ENCODE measurements at regions not wholly inside any gene's neighbourhood (a gene's known extent, or its start where the extent isn't known, plus 50 kb on each side); places are given as distances from the start of the nearest gene placed in this dataset.

DNA sequence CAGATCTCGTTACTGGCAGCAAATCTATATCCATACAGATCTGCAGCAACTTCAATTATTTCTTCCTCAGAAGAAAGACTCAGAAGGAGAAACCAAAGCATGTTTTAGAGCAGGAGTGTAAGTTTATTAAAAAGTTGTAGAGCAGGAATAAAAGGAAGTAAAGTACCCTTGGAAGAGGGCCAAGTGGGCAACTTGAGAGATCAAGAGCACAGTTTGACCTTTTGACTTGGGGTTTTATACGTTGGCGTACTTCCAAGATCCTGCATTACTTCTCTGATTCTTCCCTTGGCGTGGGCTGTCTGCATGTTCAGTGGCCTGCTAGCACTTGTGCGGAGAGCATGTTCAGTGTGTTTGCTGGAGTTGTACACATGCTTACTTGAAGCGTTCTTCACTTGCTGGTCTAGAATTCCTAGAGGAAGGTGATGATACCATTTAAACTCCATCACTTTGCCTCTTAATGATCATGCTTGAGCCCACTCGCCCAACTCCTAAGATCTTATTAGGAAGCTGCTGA lies 1114.7 kb upstream of the PABPC4L start:
- no peak for DNase-seq

DNA sequence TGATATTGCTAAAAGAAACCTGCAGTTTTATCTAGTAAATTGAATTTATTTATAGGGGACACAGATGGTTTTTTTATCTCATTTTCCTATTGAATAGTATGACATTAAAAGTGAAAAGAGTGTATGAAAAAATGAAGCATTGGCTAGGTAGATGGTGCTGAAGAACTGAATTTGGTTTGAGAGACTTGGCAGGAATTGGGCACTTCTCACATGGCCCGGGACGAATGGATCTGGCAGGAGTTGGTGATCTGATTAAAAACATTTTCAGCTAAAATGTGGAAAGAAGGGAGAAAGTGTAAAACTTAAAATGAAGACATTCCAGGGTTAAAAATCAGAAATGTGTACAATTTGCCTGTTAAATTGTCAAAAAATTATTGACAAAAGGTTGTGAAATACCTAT lies 1088.5 kb upstream of the PABPC4L start:
- no peak for DNase-seq

DNA sequence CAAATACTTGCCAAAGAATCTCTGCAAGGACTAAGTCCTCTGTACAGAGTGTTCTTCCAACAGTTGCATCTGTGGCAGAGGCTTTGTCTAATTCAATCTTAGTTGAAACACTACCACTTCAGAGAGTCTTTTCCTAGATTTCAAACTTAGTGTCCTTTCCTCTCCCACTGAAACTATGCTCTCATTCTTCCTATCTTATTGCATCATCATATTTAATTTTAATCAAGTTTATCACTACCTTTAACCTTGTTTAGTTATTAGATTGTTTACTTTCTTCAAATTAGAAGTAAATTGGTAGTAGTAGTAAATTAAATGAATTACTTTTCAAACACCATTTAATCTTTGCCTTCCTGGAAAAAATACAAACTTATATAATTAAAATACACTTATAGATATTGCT lies 1082.3 kb upstream of the PABPC4L start:
- no peak for DNase-seq

DNA sequence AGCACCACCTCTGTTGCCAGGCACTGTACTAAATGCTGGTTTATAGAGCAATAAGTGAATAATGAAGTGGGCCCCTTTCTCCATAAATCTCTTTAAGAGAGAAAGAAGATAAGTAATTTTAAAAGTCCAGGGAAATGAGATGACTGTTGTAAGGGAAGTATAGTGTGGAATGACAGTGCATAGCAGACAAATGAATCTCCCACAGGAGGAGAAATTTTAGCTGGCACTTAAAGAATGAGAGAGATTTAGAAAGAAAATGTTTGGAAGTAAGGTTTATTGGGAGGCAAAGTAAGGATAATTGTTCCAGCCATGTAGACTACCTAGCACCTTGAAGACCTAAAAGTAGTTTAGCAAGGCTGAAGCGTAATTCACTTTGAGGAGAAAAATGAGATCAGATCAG lies 1081.1 kb upstream of the PABPC4L start:
- DNase-seq, result no peak

DNA sequence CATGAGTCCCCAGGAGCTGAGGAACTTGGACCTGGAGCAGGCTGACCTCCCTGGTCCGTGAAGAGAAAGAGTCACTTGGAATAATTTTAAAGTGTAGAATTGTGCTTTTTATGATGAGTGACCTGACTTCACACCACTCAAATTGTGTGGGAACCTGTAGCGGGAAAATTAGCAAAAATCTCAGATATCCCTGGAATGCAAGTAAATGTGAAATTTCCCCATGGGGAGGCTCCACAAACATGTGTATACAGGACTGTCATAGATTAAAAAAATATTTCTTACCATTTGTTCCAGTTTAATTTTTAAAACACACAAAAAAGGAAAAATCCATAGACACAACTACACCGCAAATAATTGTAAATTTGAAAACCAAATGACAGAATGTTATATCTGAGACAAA lies 1079.6 kb upstream of the PABPC4L start:
- DNase-seq, result no peak

DNA sequence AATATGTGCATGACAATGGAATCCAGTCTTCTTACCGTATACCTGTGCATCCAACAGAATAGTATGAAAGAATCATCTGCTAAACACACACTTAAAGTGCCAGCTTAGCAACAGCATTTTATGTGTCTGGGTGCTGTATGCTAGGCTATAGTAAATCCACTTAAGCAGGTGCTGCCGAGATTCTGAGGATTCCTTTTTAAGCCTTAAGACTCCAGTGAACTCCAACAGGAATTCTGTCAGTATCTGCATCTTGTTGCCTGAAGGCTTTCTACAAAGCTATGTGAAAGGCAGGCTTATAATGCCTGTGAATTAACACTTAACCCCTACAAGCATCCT lies 1076.4 kb upstream of the PABPC4L start:
- no peak for DNase-seq

DNA sequence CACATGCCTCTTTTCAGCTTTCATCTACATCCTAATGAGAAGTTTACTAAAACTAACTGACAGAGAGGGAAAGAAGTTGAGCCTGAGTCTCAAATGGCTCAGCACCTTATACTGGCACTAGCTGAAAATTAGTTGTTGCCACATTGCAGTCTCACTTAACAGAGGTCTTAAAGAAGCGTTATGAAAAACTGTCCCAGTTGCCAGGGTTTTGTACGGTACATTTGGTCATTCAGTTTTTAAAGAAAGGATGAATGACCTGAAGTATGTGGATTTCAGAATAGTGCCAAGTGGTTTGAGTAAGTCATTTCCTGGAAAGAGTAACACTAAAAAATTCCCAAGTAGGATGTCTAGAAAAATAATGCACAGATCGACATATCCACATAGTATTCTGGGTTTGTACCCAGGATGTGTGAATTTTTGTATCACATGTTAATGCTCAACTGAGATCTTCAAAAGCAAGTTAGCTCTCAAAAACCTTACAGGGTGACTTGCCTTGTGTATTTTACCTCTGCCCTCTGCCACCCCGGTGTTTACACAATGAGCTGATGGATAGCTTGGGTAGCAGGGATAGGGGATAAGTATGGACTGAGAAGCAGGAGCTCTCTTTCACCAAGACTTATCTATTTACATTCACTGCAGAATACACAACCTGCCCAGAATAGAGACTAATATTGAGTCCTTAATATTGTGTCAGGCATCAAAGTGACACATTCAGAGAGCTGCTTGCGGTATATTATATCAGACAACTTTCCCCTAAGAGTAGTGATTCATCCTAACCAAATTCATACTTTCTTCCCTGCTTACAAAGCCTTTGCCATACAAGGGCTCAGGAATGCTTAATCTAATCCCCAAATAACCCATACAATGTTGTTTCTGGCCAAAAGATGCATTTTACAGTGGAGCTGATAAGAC lies 1075.7 kb upstream of the PABPC4L start:
- no peak for DNase-seq

DNA sequence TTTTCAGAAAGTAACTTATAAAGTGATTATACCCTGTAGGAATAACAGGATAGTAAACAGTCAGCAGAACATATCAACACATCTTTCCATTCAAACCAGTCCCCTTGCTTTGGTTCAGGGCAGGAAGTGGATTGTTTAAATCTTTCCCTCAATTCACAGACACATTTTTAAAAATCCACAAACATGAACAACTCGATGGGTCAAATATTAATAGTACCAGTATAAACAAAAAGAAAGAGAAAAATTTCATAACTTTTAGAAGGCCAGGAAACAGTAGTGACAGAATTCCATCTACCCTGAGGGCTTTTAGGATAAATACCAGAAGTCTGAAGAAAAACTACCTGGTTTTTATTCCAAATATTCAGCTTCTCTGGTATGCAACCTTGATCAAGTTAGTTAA lies 1072.8 kb upstream of the PABPC4L start:
- DNase-seq, result no peak

DNA sequence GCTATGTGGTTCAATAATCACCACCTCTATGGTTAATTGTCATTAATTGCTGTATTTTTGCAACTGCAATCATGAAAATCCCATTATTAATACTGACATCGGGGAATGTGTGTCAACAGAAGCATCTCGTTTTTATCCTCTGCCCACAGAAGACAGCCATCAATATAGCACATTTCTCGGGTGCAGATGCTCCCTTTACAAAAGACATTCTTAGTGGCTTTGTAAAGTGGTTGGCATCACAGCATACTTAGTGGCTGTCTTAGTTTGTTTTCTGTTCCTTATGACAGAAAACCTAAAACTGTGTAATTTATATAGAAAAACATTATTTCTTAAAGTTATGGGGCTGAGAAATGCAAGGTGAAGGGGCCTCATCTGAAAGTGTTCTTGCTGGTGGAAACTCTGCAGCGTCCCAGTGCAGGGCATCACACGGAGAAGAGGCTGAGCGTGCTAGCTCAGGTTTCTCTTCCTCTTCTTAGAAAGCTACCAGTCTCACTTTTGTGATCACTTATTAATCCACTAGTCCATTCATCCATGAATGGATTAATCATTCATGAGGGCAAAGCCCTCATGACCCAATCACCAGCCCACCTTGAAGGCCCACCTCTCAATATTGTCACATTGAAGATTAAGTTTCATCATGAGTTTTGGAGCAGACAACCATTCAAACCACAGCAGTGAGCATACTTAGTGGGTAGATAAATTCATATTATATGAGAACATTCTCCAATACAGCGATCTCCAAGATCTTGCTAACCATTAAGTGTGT lies 1067.7 kb upstream of the PABPC4L start:
- DNase-seq, result no peak

DNA sequence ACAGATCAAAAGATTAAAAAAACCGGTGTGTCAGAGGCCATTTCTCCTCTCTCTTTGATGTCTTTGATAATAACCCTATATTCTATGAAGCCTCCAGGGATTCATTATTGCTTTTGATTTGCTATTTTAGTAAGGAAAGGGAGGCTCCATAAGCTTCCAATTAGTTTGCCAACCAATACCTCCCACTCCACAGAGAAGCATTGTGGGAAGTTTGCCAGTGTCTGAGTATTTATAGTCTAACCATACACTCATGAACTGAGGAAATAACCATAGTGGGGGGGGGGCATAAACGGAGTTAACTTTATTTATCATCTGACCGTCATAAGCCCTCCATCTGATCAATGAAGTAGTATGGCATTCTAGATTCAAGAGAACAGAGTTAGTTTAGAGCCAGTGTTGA lies 1066.8 kb upstream of the PABPC4L start:
- no peak for DNase-seq

DNA sequence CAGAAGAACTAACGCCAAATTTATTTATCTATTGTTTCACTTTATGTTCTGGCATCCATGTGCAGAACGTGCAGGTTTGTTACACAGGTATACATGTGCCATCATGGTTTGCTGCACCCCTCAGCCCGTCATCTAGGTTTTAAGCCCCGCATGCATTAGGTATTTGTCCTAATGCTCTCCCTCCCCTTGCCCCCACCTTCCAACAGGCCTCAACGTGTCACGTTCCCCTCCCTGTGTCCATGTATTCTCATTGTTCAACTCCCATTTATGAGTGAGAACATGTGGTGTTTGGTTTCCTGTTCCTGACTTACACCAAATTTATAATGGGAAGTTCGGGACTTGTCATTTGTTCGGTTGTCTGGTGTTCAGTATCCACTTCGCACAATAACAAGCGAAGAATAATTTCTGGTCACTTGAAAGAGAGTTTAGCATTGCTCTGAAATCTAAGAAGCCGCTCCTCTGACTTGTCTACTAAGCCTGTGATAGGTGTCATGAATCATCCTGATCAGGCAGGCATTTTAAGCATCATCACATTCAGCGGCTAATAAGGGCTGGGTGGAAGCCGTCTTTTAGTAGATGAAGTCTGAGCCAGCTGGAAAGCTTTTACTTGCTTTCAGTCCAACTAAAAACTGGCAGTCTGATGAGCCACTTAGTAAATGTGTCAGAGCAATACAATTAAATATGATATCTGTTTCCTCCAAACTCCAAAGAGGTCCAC lies 1065.7 kb upstream of the PABPC4L start:
- DNase-seq, result peak; percentile 82

DNA sequence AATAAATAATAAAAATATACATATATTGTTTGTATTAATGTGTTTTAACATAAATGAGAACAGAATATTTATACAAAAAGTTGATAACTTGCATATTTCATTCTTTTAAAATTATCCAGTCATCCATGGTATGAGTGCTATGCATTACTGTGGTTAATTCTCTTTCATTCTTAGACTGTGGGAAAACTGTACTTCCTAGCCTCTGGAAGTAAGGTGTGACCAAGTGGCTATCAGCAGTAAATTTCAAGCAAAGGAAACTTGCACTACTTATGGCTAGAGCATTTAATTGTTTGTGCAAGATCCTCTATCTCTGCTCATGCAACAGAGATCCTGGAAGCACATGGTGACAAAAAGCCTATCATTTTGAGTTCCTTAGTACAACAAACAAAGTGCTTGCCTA lies 1054.5 kb upstream of the PABPC4L start:
- DNase-seq, result no peak

DNA sequence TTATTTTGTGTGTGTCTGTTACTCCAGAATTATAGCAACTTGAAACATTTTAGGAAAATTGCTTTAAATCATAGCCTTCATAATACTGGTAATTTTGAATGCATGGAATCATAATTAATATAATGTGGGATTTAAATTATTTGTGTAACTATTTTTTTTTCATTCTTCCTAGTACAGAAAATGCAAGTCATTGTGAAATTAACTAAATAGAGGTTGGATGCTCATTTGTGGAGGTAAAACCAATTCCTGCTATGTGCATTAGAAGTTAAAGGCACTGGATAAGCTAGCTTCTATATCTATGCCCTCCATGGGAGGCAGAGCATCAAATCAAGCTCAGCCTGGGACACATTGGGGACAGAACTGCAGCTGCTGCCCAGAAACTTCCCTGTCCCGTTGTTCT lies 1048.5 kb upstream of the PABPC4L start:
- no peak for DNase-seq

DNA sequence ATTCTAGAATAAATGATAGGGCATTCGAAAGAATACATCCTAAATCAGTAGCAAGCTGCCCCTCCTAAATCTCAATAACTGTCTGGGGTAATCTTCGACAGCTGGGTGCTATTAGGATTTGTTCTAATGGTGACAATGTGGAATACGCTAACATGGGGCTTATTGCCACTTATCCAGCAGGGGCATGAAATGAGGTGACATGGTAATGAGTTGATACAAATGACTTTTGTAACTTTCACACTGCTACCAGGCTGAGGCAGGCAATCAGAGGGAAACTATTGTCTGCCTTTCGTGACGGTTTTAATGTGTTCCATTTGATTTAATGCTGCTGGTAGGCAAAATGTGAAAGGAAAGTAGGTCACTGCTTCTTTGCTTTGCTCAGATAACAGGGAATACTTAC lies 1047.4 kb upstream of the PABPC4L start:
- no peak for DNase-seq

DNA sequence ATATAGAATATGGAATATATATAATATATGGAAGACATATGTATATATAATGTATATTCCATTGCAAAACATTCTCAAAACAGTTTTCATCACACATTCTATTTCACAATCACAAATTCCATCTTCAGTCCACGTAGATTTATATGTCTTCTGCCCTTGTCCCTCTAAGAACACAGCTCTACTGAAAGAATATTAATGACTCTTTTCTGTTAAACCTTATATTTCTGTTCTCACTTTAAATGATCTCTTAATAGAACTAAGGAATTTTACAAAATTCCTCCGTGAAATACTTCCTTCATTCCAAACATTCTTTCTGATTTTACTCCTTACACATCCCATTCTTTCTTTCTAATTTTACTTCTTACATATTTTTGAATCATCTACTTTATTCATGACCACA lies 1043.1 kb upstream of the PABPC4L start:
- DNase-seq, result no peak

DNA sequence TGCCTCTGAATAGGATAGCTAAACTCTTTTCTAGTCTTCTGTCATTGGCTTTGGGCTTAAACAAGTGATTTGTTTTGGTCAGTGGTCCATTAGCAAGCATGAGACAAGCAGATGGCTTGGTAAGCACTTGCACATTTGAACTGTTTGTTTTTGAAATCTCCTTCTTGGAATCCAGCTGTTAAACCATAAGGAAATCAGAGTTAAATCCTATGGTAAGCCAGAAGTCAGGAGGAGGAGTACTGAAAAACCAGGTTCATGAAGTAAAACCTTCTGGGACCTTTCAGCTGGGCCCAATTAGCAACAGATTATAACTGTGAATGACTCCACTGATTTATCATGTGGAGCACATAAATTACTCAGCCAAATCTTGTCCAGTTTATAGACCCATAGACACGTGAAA lies 1042.5 kb upstream of the PABPC4L start:
- DNase-seq, result no peak

DNA sequence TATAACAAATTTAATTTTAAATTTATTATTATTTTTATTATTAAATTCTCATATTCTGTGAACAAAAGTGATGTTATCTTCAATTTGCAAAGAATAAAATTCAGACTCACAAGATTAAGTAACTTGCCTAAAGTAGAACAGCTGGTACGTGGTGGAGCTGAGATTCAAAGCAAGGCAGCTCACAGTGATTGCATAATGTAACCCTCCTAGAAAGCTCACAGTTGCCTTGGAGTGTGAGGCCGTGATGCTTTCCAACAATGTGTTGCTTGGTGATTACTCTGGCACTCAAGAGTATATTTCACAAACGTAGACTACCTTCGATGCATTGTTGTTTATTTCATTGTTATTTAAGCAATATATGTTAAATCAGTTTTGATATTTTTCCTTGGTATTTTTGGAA lies 1039.2 kb upstream of the PABPC4L start:
- no peak for DNase-seq

DNA sequence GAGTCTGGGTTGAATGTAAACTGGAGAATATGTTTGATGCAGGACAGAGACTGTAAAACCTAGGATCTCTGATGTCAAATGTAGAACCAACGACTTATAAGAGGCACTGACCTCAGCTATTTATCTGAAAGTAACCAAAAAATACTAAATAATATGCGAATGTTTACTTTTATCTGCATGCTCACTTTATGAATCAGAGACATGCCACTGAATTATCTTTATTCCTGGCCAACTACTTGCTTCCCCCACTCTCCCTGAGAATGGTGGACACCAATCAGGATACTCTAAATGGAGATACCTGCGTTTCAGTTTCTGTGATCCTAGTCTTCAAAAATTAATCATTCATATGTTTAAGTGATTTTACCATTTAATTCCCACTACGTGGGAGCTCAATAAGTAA lies 1038.4 kb upstream of the PABPC4L start:
- no peak for DNase-seq

DNA sequence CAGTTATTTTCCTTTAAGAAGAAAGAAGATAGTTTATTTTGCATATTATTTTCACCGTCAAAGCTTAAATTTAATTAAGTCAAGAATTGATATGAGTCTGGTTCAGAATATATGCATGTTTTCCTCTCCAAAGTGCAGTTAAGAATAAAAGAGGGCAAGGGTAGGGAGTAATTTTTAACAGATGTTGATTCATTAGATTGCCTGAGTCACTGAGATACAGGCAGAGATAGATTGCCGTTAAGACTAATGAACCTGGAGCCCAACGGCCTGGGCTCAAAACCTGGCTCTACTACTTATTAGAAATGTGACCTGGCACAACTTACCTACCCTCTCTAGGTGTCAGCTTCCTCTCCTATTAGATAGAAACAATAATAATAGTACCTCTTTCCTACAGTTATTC lies 1037.4 kb upstream of the PABPC4L start:
- DNase-seq, result no peak

DNA sequence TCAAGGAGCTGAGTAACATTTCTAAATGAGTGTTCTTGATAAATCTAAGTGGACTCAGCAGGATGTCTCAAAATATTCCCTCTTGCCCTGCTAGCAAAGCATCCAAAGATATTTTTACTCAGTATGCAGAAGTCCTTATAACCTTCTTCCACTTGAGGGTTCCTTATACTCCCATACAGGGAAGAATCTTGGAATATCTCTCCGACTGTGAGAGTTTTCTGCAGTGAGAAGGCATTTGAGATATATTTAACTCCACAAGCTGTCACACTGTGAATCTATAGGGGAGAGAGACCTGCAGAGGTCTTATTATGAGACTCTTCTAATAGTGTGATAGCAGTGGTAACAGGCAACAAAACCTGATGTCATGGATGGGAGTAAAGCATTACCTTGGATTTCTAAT lies 1034.5 kb upstream of the PABPC4L start:
- no peak for DNase-seq

DNA sequence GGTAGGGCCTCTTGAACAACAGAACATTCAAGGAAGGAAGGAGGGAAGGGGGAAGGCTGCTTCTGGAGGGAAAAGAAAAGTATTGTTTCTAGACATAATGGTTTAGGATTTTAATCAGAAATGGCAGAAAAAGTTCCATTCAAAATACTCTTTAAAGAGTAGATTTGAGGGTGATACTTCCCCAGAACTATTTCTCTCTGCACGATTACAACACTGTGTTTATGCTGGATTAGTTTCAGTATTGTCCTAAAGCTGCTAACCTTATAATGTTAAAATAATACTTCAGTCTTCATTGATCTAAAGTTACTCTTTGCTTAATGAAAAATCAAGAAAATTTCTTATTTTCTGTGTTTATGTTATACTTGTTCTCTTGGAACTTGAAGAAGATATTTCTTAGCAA lies 1026.3 kb upstream of the PABPC4L start:
- DNase-seq, result no peak

DNA sequence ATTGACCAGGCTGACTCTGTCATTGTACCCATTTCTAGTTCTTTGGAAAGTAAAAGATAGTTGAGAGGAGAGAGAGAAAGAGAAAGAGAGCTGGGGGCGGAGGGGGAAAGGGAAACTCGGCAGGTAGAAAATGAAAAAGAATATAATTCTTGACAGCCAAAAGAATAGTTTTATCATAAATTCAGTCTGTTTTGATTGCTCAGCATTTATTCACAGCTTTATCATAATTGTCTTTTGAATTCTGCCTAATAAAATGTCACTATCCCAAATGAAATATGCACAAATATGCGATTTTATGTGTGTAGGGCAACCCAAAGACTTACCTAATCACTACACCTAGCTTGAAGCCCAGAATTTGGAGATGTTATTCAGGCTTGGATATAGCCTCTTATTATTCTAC lies 1024.0 kb upstream of the PABPC4L start:
- DNase-seq, result no peak

DNA sequence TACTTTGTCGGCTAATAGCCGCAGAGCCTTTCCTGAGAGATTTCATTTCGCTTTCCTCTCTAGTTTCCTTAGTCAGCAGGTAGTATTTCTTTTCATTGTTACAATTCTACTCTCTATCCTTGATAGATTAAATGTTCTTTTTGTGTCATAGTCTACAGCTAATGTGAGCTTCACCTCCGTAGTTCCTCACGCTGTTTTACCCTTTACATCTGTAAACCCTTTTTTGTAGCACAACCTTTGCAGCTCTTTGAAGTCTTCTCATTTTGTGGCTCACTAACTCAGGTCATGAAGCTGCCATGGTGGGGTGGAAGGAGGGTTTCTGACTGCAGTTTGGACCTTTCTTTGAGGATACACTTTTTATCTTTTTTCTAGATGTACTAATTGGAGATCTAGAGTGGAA lies 1008.8 kb upstream of the PABPC4L start:
- DNase-seq, result no peak

DNA sequence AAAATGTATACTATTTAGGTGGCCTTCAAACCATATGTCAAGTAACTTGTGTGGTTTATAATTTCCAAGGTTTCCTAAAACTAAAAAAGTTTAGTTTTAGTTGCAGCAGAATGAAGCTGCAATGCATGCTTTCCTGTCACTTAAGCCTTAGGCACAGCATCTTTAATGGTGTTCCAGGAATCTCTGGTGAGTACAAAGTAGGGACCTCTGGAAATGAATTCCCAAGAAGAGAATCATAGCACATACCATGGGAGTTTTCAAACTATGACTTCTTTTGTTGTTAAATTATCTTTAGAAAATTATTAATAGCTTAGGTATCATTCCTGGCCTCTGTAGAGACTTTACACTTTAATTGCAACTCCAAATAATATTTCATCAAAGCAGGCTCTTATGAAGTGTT lies 1005.9 kb upstream of the PABPC4L start:
- no peak for DNase-seq
